Parathyroid adenoma (tissue), 2 donors: ENCODE measurements at regions not wholly inside any gene's neighbourhood (a gene's known extent, or its start where the extent isn't known, plus 50 kb on each side); places are given as distances from the start of the nearest gene placed in this dataset.

ENCODE experiments used
- H2AFZ ChIP-seq: fragments of 300-600 bp; sonication (generic); one replicate; pipeline ENCODE4 v1.7.0; 2017; ENCODE audit warnings: antibody characterized with exemption, mild to moderate bottlenecking
- H3K27ac ChIP-seq: fragments of 300-600 bp; sonication (generic); one replicate; pipeline ENCODE4 v1.7.0; 2017
- H3K27me3 ChIP-seq: fragments of 300-600 bp; sonication (generic); one replicate; pipeline ENCODE4 v1.7.0; 2017; ENCODE audit warnings: low read length; ENCODE audit not compliant: control insufficient read depth, insufficient read depth
- H3K36me3 ChIP-seq: fragments of 300-600 bp; sonication (generic); one replicate; pipeline ENCODE4 v1.7.0; 2017; ENCODE audit warnings: low read length; ENCODE audit not compliant: control insufficient read depth, insufficient read depth
- H3K4me1 ChIP-seq: fragments of 300-600 bp; sonication (generic); one replicate; pipeline ENCODE4 v1.7.0; 2017; ENCODE audit warnings: control low read depth
- H3K4me2 ChIP-seq: fragments of 300-600 bp; sonication (generic); one replicate; pipeline ENCODE4 v1.7.0; 2017; ENCODE audit warnings: low read length
- H3K4me3 ChIP-seq: fragments of 300-600 bp; sonication (generic); one replicate; pipeline ENCODE4 v1.7.0; 2017; ENCODE audit warnings: low read depth, low read length
- H3K79me2 ChIP-seq: fragments of 300-600 bp; sonication (generic); one replicate; pipeline ENCODE4 v1.7.0; 2017; ENCODE audit warnings: control low read depth
- H3K9ac ChIP-seq: fragments of 300-600 bp; sonication (generic); one replicate; pipeline ENCODE4 v1.7.0; 2017; ENCODE audit warnings: mild to moderate bottlenecking
- H3K9me3 ChIP-seq: fragments of 300-600 bp; sonication (generic); one replicate; pipeline ENCODE4 v1.7.0; 2017; ENCODE audit warnings: low read length; ENCODE audit not compliant: control insufficient read depth
- CTCF ChIP-seq: fragments of 300-600 bp; sonication (generic); IDR thresholded peaks from one replicate; pipeline ENCODE4 v1.7.0; 2017; ENCODE audit warnings: antibody characterized with exemption, mild to moderate bottlenecking
- donor health status: primary hyperparathyroidism.

GRCh38 chr13:24052547-24053518, 107.7 kb upstream of the SPATA13 start:
- no peak overlapping the region for H3K4me3 ChIP-seq

DNA sequence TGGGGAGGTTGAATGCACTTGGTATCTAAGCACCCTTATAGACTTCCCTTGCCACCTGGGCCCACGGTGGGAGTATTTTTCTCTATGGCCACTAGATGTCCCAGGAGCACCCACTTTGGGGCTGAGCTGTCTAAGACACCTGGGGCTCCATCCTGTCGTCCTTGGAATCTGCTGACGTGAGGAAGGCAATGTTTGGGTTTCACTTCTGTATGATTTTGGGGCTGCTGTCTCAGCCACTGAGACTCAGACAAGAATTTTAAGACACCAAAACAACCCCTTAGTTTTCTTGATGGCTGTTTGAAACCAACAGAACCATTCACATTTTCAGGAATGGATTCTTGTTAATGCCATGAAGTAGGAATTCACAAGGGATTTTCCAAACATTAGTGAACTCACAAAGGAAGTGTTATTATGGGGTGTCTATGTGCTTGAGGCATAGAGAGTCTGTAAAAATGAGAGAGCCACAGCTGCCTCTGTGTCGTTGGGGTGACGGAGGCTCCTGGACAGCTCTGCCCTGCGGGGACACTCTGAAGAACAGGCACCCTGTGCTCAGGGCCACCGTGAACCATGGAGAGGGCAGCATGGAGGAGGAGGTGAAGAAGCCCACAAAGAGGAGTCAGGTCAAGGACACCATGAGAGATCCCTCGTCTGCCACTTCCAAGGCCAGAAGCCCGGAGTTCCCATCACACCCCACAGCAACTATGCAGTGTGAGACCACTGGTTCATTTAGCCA, 106.8 kb upstream of the SPATA13 start:
- no peak overlapping the region for H3K9ac ChIP-seq
- H3K4me3 ChIP-seq, result no peak overlapping the region
- peak; percentile 62 for TF ChIP-seq CTCF
- H3K79me2 ChIP-seq, result no peaks in the 10 kb centered on the region
- H2AFZ ChIP-seq, result no peak overlapping the region
- H3K27ac ChIP-seq, result peak overlapping the region; percentile 49
- no peaks in the 10 kb centered on the region for H3K36me3 ChIP-seq
- H3K9me3 ChIP-seq, result no peaks in the 10 kb centered on the region
- H3K4me1 ChIP-seq, result peaks cover 10% of the 10 kb centered on the region
- peak overlapping the region; percentile 21 for H3K4me2 ChIP-seq
- H3K27me3 ChIP-seq, result no peaks in the 10 kb centered on the region

More at GRCh38 chr13:24052547-24053518, 107.7 kb upstream of the SPATA13 start:
- Histone ChIP-seq H3K4me1 (peaks cover 10% of the 10 kb centered on the region), H3K79me2 (no peaks in the 10 kb centered on the region), H3K27me3 (no peaks in the 10 kb centered on the region), H3K4me2 (peak overlapping the region; percentile 35), H3K27ac (peak overlapping the region; percentile 49), H3K9me3 (no peaks in the 10 kb centered on the region), H3K36me3 (no peaks in the 10 kb centered on the region), H3K9ac (no peak overlapping the region), H2AFZ (no peak overlapping the region)
- TF ChIP-seq CTCF, result no peak

DNA sequence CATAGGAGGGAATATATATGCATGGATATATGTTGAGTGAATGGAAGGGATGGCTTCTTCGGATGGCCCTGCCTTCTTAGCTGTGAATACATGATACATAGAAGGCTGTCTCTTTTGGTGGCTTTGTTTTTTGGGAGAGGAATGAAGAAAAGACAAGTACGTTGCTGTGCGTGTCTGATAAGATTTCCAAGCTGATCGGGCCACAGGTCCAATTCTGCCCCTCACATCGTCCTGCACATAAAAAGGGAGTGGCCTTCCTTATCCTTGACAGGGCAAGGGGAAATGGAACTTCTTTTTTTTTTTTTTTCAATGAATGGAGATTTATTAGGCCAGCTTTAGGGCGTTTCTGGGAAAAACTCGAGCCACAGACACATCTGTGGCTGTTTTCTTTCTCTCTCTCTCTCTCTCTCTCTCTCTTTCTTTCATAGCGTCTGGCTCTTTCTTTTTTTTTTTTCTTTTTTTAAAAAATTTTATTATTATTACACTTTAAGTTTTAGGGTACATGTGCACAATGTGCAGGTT, 103.8 kb upstream of the SPATA13 start:
- H3K4me1 ChIP-seq, result peaks cover 6% of the 10 kb centered on the region

GRCh38 chr13:24060993-24061392, 99.5 kb upstream of the SPATA13 start:
- Histone ChIP-seq H3K4me1 (peaks cover 4% of the 10 kb centered on the region), H3K27ac (no peak overlapping the region), H3K79me2 (no peaks in the 10 kb centered on the region), H2AFZ (no peak overlapping the region), H3K4me3 (no peak overlapping the region), H3K4me2 (no peak overlapping the region), H3K36me3 (no peaks in the 10 kb centered on the region), H3K9ac (no peak overlapping the region), H3K27me3 (no peaks in the 10 kb centered on the region), H3K9me3 (no peaks in the 10 kb centered on the region)
- TF ChIP-seq CTCF, result no peak

More for the DNA sequence above, 103.8 kb upstream of the SPATA13 start:
- Histone ChIP-seq H3K36me3 (no peaks in the 10 kb centered on the region), H3K9ac (no peak overlapping the region), H3K79me2 (no peaks in the 10 kb centered on the region), H3K4me2 (no peak overlapping the region), H3K27me3 (no peaks in the 10 kb centered on the region), H3K9me3 (no peaks in the 10 kb centered on the region), H3K27ac (no peak overlapping the region), H2AFZ (no peak overlapping the region), H3K4me3 (no peak overlapping the region)
- no peak for TF ChIP-seq CTCF
